Thymus (tissue), 11 donors: ENCODE measurements at regions not wholly inside any gene's neighbourhood (a gene's known extent, or its start where the extent isn't known, plus 50 kb on each side); places are given as distances from the start of the nearest gene placed in this dataset.

Experiments
- DNase-seq, 9 donors: peaks; one replicate each; pipeline ENCODE4 v3.0.0-alpha.2; 2013; ENCODE audit warnings: low spot score in 9 of 9, low read depth in 6 of 9, missing footprints in 1 of 9
- H3K27ac ChIP-seq, 2 donors: one replicate each; pipeline ENCODE4 v1.5.1; 2013; ENCODE audit warnings: control low read depth in 1 of 2, low read depth in 1 of 2, low read length in 1 of 2, mild to moderate bottlenecking in 1 of 2, moderate library complexity in 1 of 2
- H3K27me3 ChIP-seq, 2 donors: one replicate each; pipeline ENCODE4 v1.5.1; 2013; ENCODE audit warnings: low read length in 1 of 2; ENCODE audit not compliant: control insufficient read depth in 2 of 2, insufficient read depth in 1 of 2
- H3K36me3 ChIP-seq, 2 donors: one replicate each; pipeline ENCODE4 v1.5.1; 2013; ENCODE audit warnings: low read length in 1 of 2, mild to moderate bottlenecking in 1 of 2, moderate library complexity in 1 of 2; ENCODE audit not compliant: control insufficient read depth in 2 of 2, insufficient read depth in 2 of 2
- H3K4me1 ChIP-seq, 2 donors: one replicate each; pipeline ENCODE4 v1.5.1; 2013; ENCODE audit warnings: low read length in 2 of 2; ENCODE audit not compliant: control insufficient read depth in 2 of 2, insufficient read depth in 2 of 2
- H3K4me3 ChIP-seq, 2 donors: one replicate each; pipeline ENCODE4 v1.5.1; 2013; ENCODE audit warnings: low read length in 2 of 2, control low read depth in 1 of 2, mild to moderate bottlenecking in 1 of 2
- H3K9me3 ChIP-seq, 2 donors: one replicate each; pipeline ENCODE4 v1.5.1; 2013; ENCODE audit warnings: low read length in 1 of 2, mild to moderate bottlenecking in 1 of 2; ENCODE audit not compliant: control insufficient read depth in 2 of 2, insufficient read depth in 1 of 2
- WGBS: extraction: QIAGEN DNeasy Blood & Tissue Kit; methylation state at CpG from one replicate; pipeline ENCODE4 v1.1.7; 2013; 5-methylcytosine and 5-hydroxymethylcytosine counted together
- donor health status: healthy.

DNA sequence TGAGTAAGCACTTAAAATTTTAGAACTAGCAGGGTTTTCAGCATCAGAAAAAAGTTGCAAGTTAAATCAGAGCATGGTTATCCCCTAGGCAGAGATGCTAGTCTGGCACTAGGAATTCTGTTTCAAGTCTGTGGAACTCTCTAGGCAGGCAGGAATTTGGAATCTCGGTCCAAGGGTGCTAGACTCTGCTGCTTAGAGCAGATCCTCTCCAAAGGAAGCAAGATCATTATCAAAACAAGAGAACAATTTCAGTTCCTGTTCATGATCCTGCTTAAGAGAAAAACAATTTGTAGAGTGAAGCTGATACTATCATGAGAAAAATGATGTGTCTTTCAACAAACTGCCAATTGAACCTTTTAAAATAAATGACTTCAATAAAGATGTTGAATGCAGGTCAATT lies 420.7 kb downstream of the KIF4B start:
- Histone ChIP-seq H3K27ac (no peak overlapping the region), H3K4me1 (no peaks in the 10 kb centered on the region), H3K27me3 (no peaks in the 10 kb centered on the region), H3K36me3 (no peaks in the 10 kb centered on the region), H3K9me3 (peaks cover 0 to 2% of the 10 kb centered on the region in 2 donors), H3K4me3 (no peak overlapping the region)
- 20% methylated on average over 1 of the region's 1 CpG for WGBS
- DNase-seq = no peak

GRCh38 chr5:155434681-155435080 lies 421.1 kb downstream of the KIF4B start:
- Histone ChIP-seq H3K27me3 (no peaks in the 10 kb centered on the region), H3K4me1 (no peaks in the 10 kb centered on the region), H3K27ac (no peak overlapping the region), H3K36me3 (no peaks in the 10 kb centered on the region), H3K9me3 (peaks cover 0 to 2% of the 10 kb centered on the region in 2 donors), H3K4me3 (no peak overlapping the region)
- 39% methylated on average over 2 of the region's 2 CpGs for WGBS
- DNase-seq = no peak

GRCh38 chr5:155441849-155442248 lies 428.3 kb downstream of the KIF4B start:
- Histone ChIP-seq H3K4me3 (no peak overlapping the region), H3K27me3 (no peaks in the 10 kb centered on the region), H3K9me3 (peaks cover 0 to 2% of the 10 kb centered on the region in 2 donors), H3K27ac (no peak overlapping the region), H3K36me3 (no peaks in the 10 kb centered on the region), H3K4me1 (no peaks in the 10 kb centered on the region)
- DNase-seq = no peak

DNA sequence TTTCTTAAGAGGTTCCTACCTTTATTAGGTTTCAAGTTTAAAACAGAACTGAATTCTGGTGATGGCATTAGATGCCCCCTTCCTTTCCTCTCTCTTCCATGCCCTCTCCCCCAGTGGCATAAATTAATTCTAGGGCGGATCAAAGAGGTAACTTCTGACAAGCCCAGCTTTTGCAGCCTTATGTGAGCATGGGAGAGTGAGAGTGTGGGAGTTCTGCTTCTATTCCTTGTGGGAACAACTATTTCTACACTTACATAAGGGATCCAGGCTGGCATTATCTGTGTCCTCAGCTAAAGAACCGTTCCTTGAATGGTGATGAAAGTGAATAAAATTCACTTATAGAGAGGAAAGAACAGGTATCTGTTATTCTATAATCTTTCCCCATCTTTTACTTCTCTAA lies 437.6 kb downstream of the KIF4B start:
- Histone ChIP-seq H3K9me3 (no peaks in the 10 kb centered on the region), H3K4me3 (no peak overlapping the region)
- 78% methylated on average over 2 of the region's 2 CpGs for WGBS

GRCh38 chr5:155455791-155456514 lies 442.4 kb downstream of the KIF4B start:
- H3K4me1 ChIP-seq = no peaks in the 10 kb centered on the region
- no peak for DNase-seq
- H3K9me3 ChIP-seq = no peaks in the 10 kb centered on the region
- no peak overlapping the region for H3K27ac ChIP-seq
- H3K4me3 ChIP-seq = no peak overlapping the region
- H3K36me3 ChIP-seq = no peaks in the 10 kb centered on the region
- H3K27me3 ChIP-seq = no peaks in the 10 kb centered on the region
- WGBS = 87% methylated on average over 4 of the region's 4 CpGs

More for the DNA sequence above, 437.6 kb downstream of the KIF4B start:
- Histone ChIP-seq H3K4me1 (no peaks in the 10 kb centered on the region), H3K36me3 (no peaks in the 10 kb centered on the region), H3K27ac (no peak overlapping the region), H3K27me3 (no peaks in the 10 kb centered on the region)
- DNase-seq = no peak

DNA sequence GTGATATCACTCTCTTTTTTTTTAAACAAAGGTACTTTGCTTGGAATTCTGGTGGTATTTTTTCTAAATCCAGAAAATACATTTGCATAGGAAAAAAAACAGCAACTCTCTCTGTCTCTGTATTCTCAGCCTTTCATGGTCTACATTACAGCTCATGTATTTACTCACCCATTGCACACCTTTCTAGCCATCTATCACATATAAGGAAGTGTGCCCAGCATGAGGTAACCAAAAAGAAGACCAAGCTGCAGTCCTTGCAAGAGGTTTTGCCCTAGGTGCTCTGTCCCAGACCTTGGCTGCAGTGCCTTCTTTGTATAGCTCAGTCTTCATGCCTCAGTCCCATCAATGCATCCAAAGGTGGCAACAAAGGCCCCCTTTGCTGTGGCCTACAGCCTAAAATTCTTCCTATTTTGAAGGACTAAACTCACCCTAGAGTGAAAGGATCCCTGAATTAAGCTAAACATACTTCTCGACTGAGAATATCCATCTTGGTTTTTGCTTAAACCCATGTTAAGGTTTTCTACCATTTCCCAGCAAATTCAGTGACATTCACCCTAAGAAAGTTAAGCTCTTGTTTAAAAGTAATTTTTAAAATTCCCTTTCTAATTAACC lies 446.4 kb downstream of the KIF4B start:
- 97% methylated on average over 1 of the region's 1 CpG for WGBS
- H3K27me3 ChIP-seq = no peaks in the 10 kb centered on the region
- no peaks in the 10 kb centered on the region for H3K9me3 ChIP-seq
- no peaks in the 10 kb centered on the region for H3K4me1 ChIP-seq
- H3K36me3 ChIP-seq = no peaks in the 10 kb centered on the region
- no peak overlapping the region for H3K4me3 ChIP-seq
- no peak overlapping the region for H3K27ac ChIP-seq
- DNase-seq = no peak

DNA sequence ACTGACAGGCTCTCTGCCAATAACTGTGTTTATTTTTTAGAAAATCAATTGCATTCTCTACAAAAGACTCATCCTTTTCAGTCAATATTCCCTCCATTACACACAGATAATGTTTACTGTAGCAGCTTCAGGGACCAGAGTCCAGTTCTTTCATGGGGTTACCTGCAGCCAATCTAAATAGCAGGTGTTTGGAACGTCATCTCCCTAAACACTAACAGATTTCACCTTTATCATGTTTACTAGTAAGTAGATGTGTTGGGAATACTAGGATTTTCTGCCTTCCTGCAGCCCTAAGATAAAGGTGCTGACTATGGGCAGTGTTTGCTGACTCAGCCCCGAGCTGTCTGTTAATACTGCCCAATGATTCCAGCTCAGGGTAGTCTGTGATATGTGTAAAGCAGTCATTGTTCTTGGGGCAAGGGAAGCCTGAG lies 447.0 kb downstream of the KIF4B start:
- H3K36me3 ChIP-seq = no peaks in the 10 kb centered on the region
- no peaks in the 10 kb centered on the region for H3K9me3 ChIP-seq
- no peak for DNase-seq
- H3K27ac ChIP-seq = no peak overlapping the region
- 74% methylated on average over 2 of the region's 2 CpGs for WGBS
- no peaks in the 10 kb centered on the region for H3K4me1 ChIP-seq
- no peaks in the 10 kb centered on the region for H3K27me3 ChIP-seq
- no peak overlapping the region for H3K4me3 ChIP-seq

- WGBS = 62% methylated on average over 4 of the region's 4 CpGs
- H3K27me3 ChIP-seq = no peaks in the 10 kb centered on the region
- no peaks in the 10 kb centered on the region for H3K4me1 ChIP-seq
- no peak overlapping the region for H3K27ac ChIP-seq
- no peak for DNase-seq
- H3K9me3 ChIP-seq = no peaks in the 10 kb centered on the region
- H3K4me3 ChIP-seq = no peak overlapping the region
- H3K36me3 ChIP-seq = no peaks in the 10 kb centered on the region
Measured at GRCh38 chr5:155461304-155461703, 447.7 kb downstream of the KIF4B start.

DNA sequence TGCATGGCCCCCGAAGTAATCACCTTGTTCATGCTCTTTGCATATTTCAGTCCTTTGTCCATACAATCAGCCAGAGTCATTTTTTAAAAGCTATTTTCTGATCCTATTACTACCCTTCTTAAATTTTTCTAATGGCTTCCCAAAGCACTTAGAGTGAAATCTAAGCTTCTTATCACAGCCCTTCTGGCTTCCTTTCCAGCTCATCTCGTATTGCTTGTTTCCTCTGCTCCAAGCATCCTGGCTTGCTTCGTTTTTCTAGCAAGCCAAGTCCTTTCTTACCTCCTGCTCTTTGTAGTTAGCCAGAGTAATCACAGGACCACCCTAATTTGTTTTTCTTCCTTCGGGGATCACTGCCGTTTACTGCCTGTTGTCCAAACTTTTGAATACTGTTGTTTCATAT lies 453.3 kb downstream of the KIF4B start:
- WGBS = 27% methylated on average over 5 of the region's 5 CpGs
- Histone ChIP-seq H3K4me1 (no peaks in the 10 kb centered on the region), H3K27me3 (no peaks in the 10 kb centered on the region)

More for the DNA sequence above, 453.3 kb downstream of the KIF4B start:
- no peak for DNase-seq
- no peak overlapping the region for H3K4me3 ChIP-seq
- no peaks in the 10 kb centered on the region for H3K9me3 ChIP-seq
- no peaks in the 10 kb centered on the region for H3K36me3 ChIP-seq
- H3K27ac ChIP-seq = no peak overlapping the region
